HCT116 (cell line): ENCODE measurements at regions not wholly inside any gene's neighbourhood (a gene's known extent, or its start where the extent isn't known, plus 50 kb on each side); places are given as distances from the start of the nearest gene placed in this dataset.

Experiments
- ATAC-seq: fragments of 200-7000 bp; cut with Tn5 transposase; 2 replicates; pipeline ENCODE4 v1.9.1; 2020; ENCODE audit warnings: mild to moderate bottlenecking, moderate library complexity
- BruUV-seq: library from RNA; stranded (reverse); fragments of 400-500 nt; replicated peaks from 2 replicates; lab custom pipeline; 2021; lab: Mats Ljungman, UMichigan
- CTCF ChIA-PET: fragments of 300-600 bp; sonication (Branson Sonifier 250); formaldehyde crosslinking; loops from one replicate; lab custom pipeline; 2021; ENCODE audit warnings: antibody characterized with exemption; lab: Charles Lee
- POLR2A ChIA-PET: fragments of 300-600, 350-600 bp; sonication (Branson Sonifier 250); formaldehyde crosslinking; loops from one replicate; lab custom pipeline; 2021; ENCODE audit warnings: antibody characterized with exemption; lab: Charles Lee
- RAD21 ChIA-PET, 2 experiments: fragments of 300-600 bp; sonication (Branson Sonifier 250); formaldehyde crosslinking; loops; one replicate each; lab custom pipeline; 2023; ENCODE audit warnings: low total read pairs in 2 of 2; ENCODE audit not compliant: uncharacterized antibody in 2 of 2, unreplicated experiment in 2 of 2, low non-redundant PET in 1 of 2; lab: Charles Lee
- DNase-seq: peaks from one replicate; pipeline ENCODE4 v3.0.0-alpha.2; 2010; ENCODE audit warnings: low read depth, low spot score
- H2AFZ ChIP-seq: fragments of 200-600 bp; shearing (Covaris generic), sonication (generic); 2 replicates; pipeline ENCODE4 v1.6.1; 2017; ENCODE audit warnings: low read depth, mixed run types, mixed read lengths, antibody characterized with exemption, low read length; ENCODE audit not compliant: poor library complexity, severe bottlenecking
- H3K27ac ChIP-seq: 2 replicates; pipeline ENCODE4 v1.5.1; 2012; ENCODE audit warnings: low read depth, low read length
- H3K27me3 ChIP-seq: fragments of 200-600 bp; sonication (generic); 2 replicates; pipeline ENCODE4 v1.6.1; 2016; ENCODE audit warnings: mixed run types, low read length, mixed read lengths; ENCODE audit not compliant: insufficient read depth
- H3K36me3 ChIP-seq, 2 experiments: fragments of 200-500 bp in 1 of 2; fragments of 200-600 bp in 1 of 2; sonication (Bioruptor generic) in 1 of 2; sonication (generic) in 1 of 2; 2 replicates each; pipeline versions ENCODE4 v1.5.1 to v1.6.1; 2014 to 2016; ENCODE audit warnings: low read length in 2 of 2, inconsistent platforms in 1 of 2, mixed read lengths in 1 of 2, mixed run types in 1 of 2; ENCODE audit not compliant: insufficient read depth in 2 of 2, control insufficient read depth in 1 of 2
- H3K4me1 ChIP-seq, 2 experiments: fragments of 200-600 bp in 1 of 2; sonication (generic) in 1 of 2; 2 replicates each; pipeline versions ENCODE4 v1.5.1 to v1.6.1; 2012 to 2017; ENCODE audit warnings: low read length in 2 of 2, inconsistent platforms in 1 of 2, mild to moderate bottlenecking in 1 of 2, mixed read lengths in 1 of 2, mixed run types in 1 of 2, moderate library complexity in 1 of 2; ENCODE audit not compliant: insufficient read depth in 2 of 2, control insufficient read depth in 1 of 2
- H3K4me2 ChIP-seq: fragments of 200-600 bp; sonication (generic); 2 replicates; pipeline ENCODE4 v1.6.1; 2017; ENCODE audit warnings: mixed run types, low read length, mixed read lengths
- H3K4me3 ChIP-seq, 2 experiments: fragments of 200-600 bp in 1 of 2; sonication (generic) in 1 of 2; replicated peaks in 1 of 2; 2 replicates each; pipeline ENCODE4 v1.5.1; 2011 to 2016; ENCODE audit warnings: low read length in 2 of 2, control low read depth in 1 of 2, low read depth in 1 of 2, mild to moderate bottlenecking in 1 of 2, mixed read lengths in 1 of 2, mixed run types in 1 of 2
- H3K79me2 ChIP-seq: fragments of 200-600 bp; sonication (generic); 2 replicates; pipeline ENCODE4 v1.6.1; 2017; ENCODE audit warnings: mild to moderate bottlenecking, mixed run types, low read length, moderate library complexity, mixed read lengths; ENCODE audit not compliant: insufficient read depth
- H3K9ac ChIP-seq: fragments of 200-600 bp; sonication (generic); 2 replicates; pipeline ENCODE4 v1.6.1; 2016; ENCODE audit warnings: low read length, mixed read lengths
- H3K9me2 ChIP-seq: fragments of 200-600 bp; sonication (generic), shearing (Covaris generic); 2 replicates; pipeline ENCODE4 v1.6.1; 2017; ENCODE audit warnings: mixed run types, mild to moderate bottlenecking, moderate library complexity; ENCODE audit not compliant: insufficient read depth
- H3K9me3 ChIP-seq, 2 experiments: fragments of 200-500 bp in 1 of 2; fragments of 200-600 bp in 1 of 2; sonication (Bioruptor generic) in 1 of 2; sonication (generic) in 1 of 2; 2 replicates each; pipeline ENCODE4 v1.6.1; 2014 to 2017; ENCODE audit warnings: low read length in 2 of 2, mixed read lengths in 2 of 2, inconsistent platforms in 1 of 2, low read depth in 1 of 2, mild to moderate bottlenecking in 1 of 2, mixed run types in 1 of 2, moderate library complexity in 1 of 2; ENCODE audit not compliant: control insufficient read depth in 1 of 2, insufficient read depth in 1 of 2
- H4K20me1 ChIP-seq: fragments of 200-600 bp; sonication (generic), shearing (Covaris generic); 2 replicates; pipeline ENCODE4 v1.6.1; 2017; ENCODE audit warnings: mixed run types, mild to moderate bottlenecking, moderate library complexity; ENCODE audit not compliant: insufficient read depth
- CTCF ChIP-seq, 3 experiments: fragments of 200-600 bp in 1 of 3; sonication (generic) in 1 of 3; IDR thresholded peaks in 2 of 3; conservative IDR thresholded peaks in 1 of 3; 2 replicates each; pipeline ENCODE4 v1.5.1; 2012 to 2017; ENCODE audit warnings: low read depth in 2 of 3, low read length in 2 of 3, antibody characterized with exemption in 1 of 3, borderline replicate concordance in 1 of 3, control low read depth in 1 of 3, mild to moderate bottlenecking in 1 of 3, mixed read lengths in 1 of 3, mixed run types in 1 of 3, moderate library complexity in 1 of 3; ENCODE audit not compliant: insufficient read depth in 1 of 3
- EGR1 ChIP-seq: IDR thresholded peaks from 2 replicates; pipeline ENCODE4 v1.6.1; 2012; ENCODE audit warnings: low read depth
- ELF1 ChIP-seq: IDR thresholded peaks from 2 replicates; pipeline ENCODE4 v1.6.1; 2012; ENCODE audit warnings: low read depth, borderline replicate concordance
- EZH2 ChIP-seq: fragments of 200-600 bp; sonication (generic); IDR thresholded peaks from 2 replicates; pipeline ENCODE4 v1.6.1; 2017; ENCODE audit warnings: antibody characterized with exemption, mixed run types
- EZH2phosphoT487 ChIP-seq: fragments of 200-600 bp; IDR thresholded peaks from 2 replicates; pipeline ENCODE4 v1.6.1; 2018; ENCODE audit warnings: antibody characterized with exemption, borderline replicate concordance
- FOSL1 ChIP-seq: IDR thresholded peaks from 2 replicates; pipeline ENCODE4 v1.6.1; 2012; ENCODE audit warnings: low read depth
- MAX ChIP-seq: IDR thresholded peaks from 2 replicates; pipeline ENCODE4 v1.6.1; 2012
- POLR2A ChIP-seq: IDR thresholded peaks from 2 replicates; pipeline ENCODE4 v1.7.0; 2011; ENCODE audit warnings: borderline replicate concordance; ENCODE audit not compliant: insufficient read depth, insufficient read length; ENCODE audit errors: extremely low read depth
- POLR2AphosphoS5 ChIP-seq: IDR thresholded peaks from 2 replicates; pipeline ENCODE4 v1.6.1; 2011; ENCODE audit warnings: mild to moderate bottlenecking, low read depth, low read length, moderate library complexity
- REST ChIP-seq: IDR thresholded peaks from 2 replicates; pipeline ENCODE4 v1.6.1; 2012; ENCODE audit warnings: low read depth
- ZBTB33 ChIP-seq: IDR thresholded peaks from 2 replicates; pipeline ENCODE4 v1.6.1; 2011; ENCODE audit warnings: mild to moderate bottlenecking, low read length, moderate library complexity; ENCODE audit not compliant: insufficient replicate concordance; ENCODE audit errors: extremely low read depth
- ZFX ChIP-seq: fragments of 450-650 bp; IDR thresholded peaks from 2 replicates; pipeline ENCODE4 v1.6.1; 2017
- intact Hi-C: fragments of 100-400 bp; cut with micrococcal nuclease; formaldehyde crosslinking; loops from 2 replicates; pipeline ENCODE4 v1.10.0; 2022

- Histone ChIP-seq H3K9me2 (no peaks in the 10 kb centered on the region), H3K9ac (no peak overlapping the region), H2AFZ (no peak overlapping the region), H3K27me3 (no peaks in the 10 kb centered on the region), H3K79me2 (no peaks in the 10 kb centered on the region), H3K4me1 (no peaks in the 10 kb centered on the region), H3K27ac (no peak overlapping the region), H3K9me3 (peaks cover 4 to 26% of the 10 kb centered on the region in 2 experiments; a peak in 2 of 4 replicates), H4K20me1 (no peaks in the 10 kb centered on the region), H3K4me2 (no peak overlapping the region), H3K4me3 (no peak overlapping the region), H3K36me3 (no peaks in the 10 kb centered on the region; a peak in 1 of 4 replicates)
- TF ChIP-seq EZH2, result no peak
- no peak for TF ChIP-seq ELF1
- TF ChIP-seq ZFX, result no peak
- no peak for TF ChIP-seq POLR2AphosphoS5
- TF ChIP-seq CTCF (IDR thresholded peaks at IDR 0.05 in 2 of 3, conservative IDR thresholded peaks at IDR 0.05 in 1 of 3; ENCODE audit: borderline replicate concordance in 1 of 3, insufficient read depth in 1 of 3, low read depth in 2 of 3, low read length in 2 of 3), result no peak
- no peak for TF ChIP-seq MAX
- no peak for TF ChIP-seq FOSL1
- TF ChIP-seq EGR1, result no peak
- no peak for TF ChIP-seq EZH2phosphoT487
- TF ChIP-seq REST, result no peak
- no peak for TF ChIP-seq ZBTB33
- no peak for TF ChIP-seq POLR2A
- no TSS peak for BruUV-seq
- DNase-seq (no peak), ATAC-seq (no peak)
- intact Hi-C loops, result no loop called here
- ChIA-PET CTCF (no interaction called here), POLR2A (no interaction called here), RAD21 (no interaction called here)
These were observed 611.4 kb downstream of the KCTD8 start for GRCh38 chr4:43837171-43837570.
